Upper lobe of left lung (tissue), 4 donors: ENCODE measurements at regions not wholly inside any gene's neighbourhood (a gene's known extent, or its start where the extent isn't known, plus 50 kb on each side); places are given as distances from the start of the nearest gene placed in this dataset.

ENCODE experiments used
- CTCF ChIP-seq, 6 experiments: fragments of 450-650 bp in 4 of 6; fragments of 200-600 bp in 2 of 6; sonication (generic) in 2 of 6; IDR thresholded peaks; one replicate each; pipeline ENCODE4 v1.5.1; 2016 to 2019; ENCODE audit warnings: antibody characterized with exemption in 6 of 6
- POLR2AphosphoS5 ChIP-seq, 2 donors: sonication (generic); formaldehyde crosslinking; IDR thresholded peaks; one replicate each; pipeline ENCODE4 v1.5.1; 2017; ENCODE audit warnings: antibody characterized with exemption in 2 of 2

- no peak for TF ChIP-seq CTCF (IDR thresholded peaks at IDR 0.05)
- no peak for TF ChIP-seq POLR2AphosphoS5 (IDR thresholded peaks at IDR 0.05)
These were observed 139.7 kb downstream of the LRRC70 start for GRCh38 chr5:62718324-62718723.
